NB4 (cell line): ENCODE measurements at regions not wholly inside any gene's neighbourhood (a gene's known extent, or its start where the extent isn't known, plus 50 kb on each side); places are given as distances from the start of the nearest gene placed in this dataset.

Experiments
- DNase-seq: peaks from one replicate; pipeline ENCODE4 v3.0.0; 2010; ENCODE audit warnings: low read depth
- H3K4me3 ChIP-seq: one replicate; pipeline ENCODE4 v1.5.1; 2011; ENCODE audit warnings: mild to moderate bottlenecking, low read depth, low read length, moderate library complexity
- CTCF ChIP-seq: IDR thresholded peaks from one replicate; pipeline ENCODE4 v1.5.1; 2012; ENCODE audit warnings: low read depth, low read length
- MAX ChIP-seq: IDR thresholded peaks from 2 replicates; pipeline ENCODE4 v1.6.1; 2011; ENCODE audit warnings: low read depth, low read length
- MYC ChIP-seq: IDR thresholded peaks from 2 replicates; pipeline ENCODE4 v1.6.1; 2011; ENCODE audit warnings: low read depth, low read length
- POLR2A ChIP-seq: IDR thresholded peaks from 2 replicates; pipeline ENCODE4 v1.6.1; 2011; ENCODE audit warnings: mild to moderate bottlenecking; ENCODE audit not compliant: insufficient read length; ENCODE audit errors: extremely low read depth

- TF ChIP-seq MYC: no peak
- TF ChIP-seq MAX: no peak
- no peak for TF ChIP-seq CTCF
- no peak for TF ChIP-seq POLR2A
- no peak overlapping the region for H3K4me3 ChIP-seq
- DNase-seq: no peak
These were observed 139.4 kb upstream of the HDAC4 start for GRCh38 chr2:239540174-239540573.

- no peak for DNase-seq
- TF ChIP-seq MAX: no peak
- TF ChIP-seq CTCF: no peak
- no peak for TF ChIP-seq MYC
- TF ChIP-seq POLR2A: no peak
- no peak overlapping the region for H3K4me3 ChIP-seq
These were observed 138.9 kb upstream of the HDAC4 start for GRCh38 chr2:239539776-239540100.

- TF ChIP-seq POLR2A: no peak
- DNase-seq: no peak
- H3K4me3 ChIP-seq: no peak overlapping the region
These were observed 138.4 kb upstream of the HDAC4 start for GRCh38 chr2:239539083-239539775.

GRCh38 chr2:239538357-239539052 is 137.7 kb upstream of the HDAC4 start:
- no peak for DNase-seq

GRCh38 chr2:239537633-239538356 is 137.0 kb upstream of the HDAC4 start:
- H3K4me3 ChIP-seq: no peak overlapping the region
- DNase-seq: no peak
- TF ChIP-seq CTCF: no peak
- TF ChIP-seq POLR2A: no peak
- TF ChIP-seq MAX: no peak
- no peak for TF ChIP-seq MYC

More at GRCh38 chr2:239538357-239539052, 137.7 kb upstream of the HDAC4 start:
- no peak overlapping the region for H3K4me3 ChIP-seq
- TF ChIP-seq MYC (no peak), POLR2A (no peak), CTCF (no peak), MAX (no peak)

- TF ChIP-seq MAX (no peak), POLR2A (no peak), MYC (no peak), CTCF (no peak)
- no peak overlapping the region for H3K4me3 ChIP-seq
- no peak for DNase-seq
These were observed 135.4 kb upstream of the HDAC4 start for GRCh38 chr2:239536186-239536585.
